ENCODE measurements at regions not wholly inside any gene's neighbourhood (a gene's known extent, or its start where the extent isn't known, plus 50 kb on each side); places are given as distances from the start of the nearest gene placed in this dataset.
"Not testable (repeated sequence)": the region's sequence is repeated elsewhere in the genome, so short reads cannot be mapped to it uniquely, and the experiment has no call there.

DNA sequence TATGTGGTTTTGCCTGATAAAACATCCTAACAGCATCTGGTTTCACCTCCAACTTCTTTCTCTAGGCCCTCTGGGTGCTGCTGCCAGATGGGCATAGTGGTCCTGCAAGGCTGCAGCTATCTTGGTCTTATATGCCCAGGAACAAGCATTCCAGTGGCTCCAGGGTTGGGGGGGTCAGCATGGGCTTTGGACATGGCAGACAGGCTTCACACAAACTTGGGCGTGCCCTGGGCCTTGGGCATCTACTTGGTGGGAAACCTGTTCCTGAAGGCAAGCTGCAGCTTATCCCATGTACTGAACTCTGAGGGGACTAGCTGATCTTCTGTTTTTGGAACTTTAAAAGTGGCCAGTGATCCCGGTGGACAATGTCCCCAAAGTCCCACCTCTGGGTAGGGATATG lies 54.9 kb upstream of the ZNF678 start:
- Mint-ChIP-seq H3K9me3 (no peaks in the 10 kb centered on the region), H3K4me3 (no peak overlapping the region), H3K36me3 (ENCODE audit: low read depth) (no peaks in the 10 kb centered on the region), H3K27ac (no peak overlapping the region), H3K27me3 (no peaks in the 10 kb centered on the region), H3K4me1 (no peaks in the 10 kb centered on the region)
- DNase-seq: no peak
- ChIA-PET CTCF (no interaction called here), POLR2A (no interaction called here)

- H3K4me1 Mint-ChIP-seq; CTCF ChIA-PET; H3K27me3 Mint-ChIP-seq; H3K9me3 Mint-ChIP-seq; DNase-seq; H3K4me3 Mint-ChIP-seq; H3K27ac Mint-ChIP-seq; POLR2A ChIA-PET; H3K36me3 Mint-ChIP-seq (ENCODE audit: low read depth): not testable (repeated sequence)
Measured at GRCh38 chr1:227506490-227507393, 56.6 kb upstream of the ZNF678 start.

DNA sequence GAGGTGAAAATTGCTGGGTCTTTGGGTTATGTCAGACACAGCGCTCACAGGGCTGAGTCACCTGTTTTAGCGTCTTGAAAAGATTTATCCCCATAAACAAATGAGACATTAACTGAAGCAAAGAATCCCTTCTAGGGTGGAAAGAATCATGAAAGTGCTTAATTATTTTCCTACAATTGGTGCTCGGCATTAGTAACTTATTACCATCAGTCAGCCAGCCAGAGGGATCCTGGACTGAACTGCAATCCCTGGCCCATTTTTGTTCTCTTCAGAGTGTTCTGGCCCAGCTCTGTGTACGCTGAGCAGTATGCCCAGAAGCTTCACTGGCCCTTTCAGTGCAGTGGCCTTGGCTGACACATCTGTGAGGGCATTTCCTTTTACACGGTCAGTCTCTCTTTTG lies 67.3 kb upstream of the ZNF678 start:
- H3K4me1 Mint-ChIP-seq; H3K9me3 Mint-ChIP-seq; H3K27ac Mint-ChIP-seq; POLR2A ChIA-PET; H3K27me3 Mint-ChIP-seq; DNase-seq; H3K36me3 Mint-ChIP-seq (ENCODE audit: low read depth); CTCF ChIA-PET; H3K4me3 Mint-ChIP-seq: not testable (repeated sequence)

- not testable (repeated sequence) for DNase-seq
Measured at GRCh38 chr1:227493863-227494551, 69.3 kb upstream of the ZNF678 start.

GRCh38 chr1:227490478-227490877 lies 72.9 kb upstream of the ZNF678 start:
- H3K9me3 Mint-ChIP-seq: no peaks in the 10 kb centered on the region
- DNase-seq: no peak
- no peaks in the 10 kb centered on the region for H3K27me3 Mint-ChIP-seq
- no peak overlapping the region for H3K27ac Mint-ChIP-seq
- ChIA-PET POLR2A (no interaction called here), CTCF (interaction anchor here (0.8 kb wide), 2 partner anchors 9 to 39 kb away, joined by 3 to 4 read pairs; no protein-coding TSS in a partner anchor)
- no peaks in the 10 kb centered on the region for H3K36me3 Mint-ChIP-seq (ENCODE audit: low read depth)
- H3K4me3 Mint-ChIP-seq: no peak overlapping the region
- no peaks in the 10 kb centered on the region for H3K4me1 Mint-ChIP-seq

More at GRCh38 chr1:227493863-227494551, 69.3 kb upstream of the ZNF678 start:
- H3K4me3 Mint-ChIP-seq; POLR2A ChIA-PET; H3K36me3 Mint-ChIP-seq (ENCODE audit: low read depth); H3K4me1 Mint-ChIP-seq; H3K27ac Mint-ChIP-seq; CTCF ChIA-PET; H3K9me3 Mint-ChIP-seq; H3K27me3 Mint-ChIP-seq: not testable (repeated sequence)

DNA sequence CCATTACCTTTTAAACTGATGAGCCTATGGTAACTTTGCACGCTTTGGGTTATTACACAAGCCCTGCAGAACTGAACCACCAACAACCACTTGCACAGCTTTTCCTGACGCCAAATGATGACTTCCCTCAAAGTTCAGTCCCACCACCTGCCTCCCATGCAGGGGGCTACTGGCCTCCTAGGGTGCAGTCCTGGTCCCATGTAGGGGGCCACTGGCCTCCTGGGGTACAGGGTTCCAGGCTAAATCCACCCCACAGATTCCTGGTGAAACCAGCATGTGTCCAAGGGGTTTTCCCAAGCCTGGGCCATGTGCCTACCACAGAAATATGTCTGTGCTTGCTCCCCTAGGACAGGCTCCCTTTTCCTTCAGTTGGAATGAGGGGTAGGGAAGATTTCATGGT lies 73.4 kb upstream of the ZNF678 start:
- no peak overlapping the region for H3K27ac Mint-ChIP-seq
- no peak for DNase-seq
- ChIA-PET CTCF (interaction anchor here (0.8 kb wide), 2 partner anchors 8 to 39 kb away, joined by 3 to 4 read pairs; no protein-coding TSS in a partner anchor), POLR2A (no interaction called here)
- no peaks in the 10 kb centered on the region for H3K4me1 Mint-ChIP-seq
- no peaks in the 10 kb centered on the region for H3K36me3 Mint-ChIP-seq (ENCODE audit: low read depth)
- no peaks in the 10 kb centered on the region for H3K9me3 Mint-ChIP-seq
- H3K4me3 Mint-ChIP-seq: no peak overlapping the region
- no peaks in the 10 kb centered on the region for H3K27me3 Mint-ChIP-seq

DNA sequence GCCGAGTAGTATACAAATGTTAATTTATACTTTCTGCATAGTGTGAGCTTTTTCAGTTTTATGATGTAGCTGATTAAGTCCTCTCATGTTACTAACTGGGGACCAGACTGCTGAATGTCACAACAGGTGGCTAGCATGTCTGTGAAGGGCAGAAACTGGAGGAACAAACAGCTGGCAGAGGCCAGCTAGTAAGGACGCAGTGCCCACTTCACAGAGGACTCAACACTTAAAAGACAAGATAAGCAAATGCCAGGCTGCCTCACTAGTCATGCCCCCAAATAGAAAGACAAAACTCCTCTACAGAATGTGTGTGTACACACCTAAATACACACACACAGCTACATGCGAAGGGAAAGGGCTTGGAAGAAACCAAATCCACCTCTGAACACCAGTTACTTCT lies 73.8 kb upstream of the ZNF678 start:
- ChIA-PET CTCF (no interaction called here), POLR2A (no interaction called here)
- Mint-ChIP-seq H3K9me3 (no peaks in the 10 kb centered on the region), H3K4me3 (no peak overlapping the region), H3K27me3 (peaks cover 2% of the 10 kb centered on the region), H3K27ac (no peak overlapping the region), H3K4me1 (no peaks in the 10 kb centered on the region), H3K36me3 (ENCODE audit: low read depth) (no peaks in the 10 kb centered on the region)
- DNase-seq: no peak

- H3K36me3 Mint-ChIP-seq (ENCODE audit: low read depth): no peaks in the 10 kb centered on the region
- H3K9me3 Mint-ChIP-seq: no peaks in the 10 kb centered on the region
- H3K27me3 Mint-ChIP-seq: peaks cover 7% of the 10 kb centered on the region
- no peak overlapping the region for H3K4me3 Mint-ChIP-seq
- H3K27ac Mint-ChIP-seq: no peak overlapping the region
- no peak for DNase-seq
- H3K4me1 Mint-ChIP-seq: no peaks in the 10 kb centered on the region
- ChIA-PET POLR2A (no interaction called here), CTCF (no interaction called here)
Measured at GRCh38 chr1:227487606-227488005, 75.8 kb upstream of the ZNF678 start.

DNA sequence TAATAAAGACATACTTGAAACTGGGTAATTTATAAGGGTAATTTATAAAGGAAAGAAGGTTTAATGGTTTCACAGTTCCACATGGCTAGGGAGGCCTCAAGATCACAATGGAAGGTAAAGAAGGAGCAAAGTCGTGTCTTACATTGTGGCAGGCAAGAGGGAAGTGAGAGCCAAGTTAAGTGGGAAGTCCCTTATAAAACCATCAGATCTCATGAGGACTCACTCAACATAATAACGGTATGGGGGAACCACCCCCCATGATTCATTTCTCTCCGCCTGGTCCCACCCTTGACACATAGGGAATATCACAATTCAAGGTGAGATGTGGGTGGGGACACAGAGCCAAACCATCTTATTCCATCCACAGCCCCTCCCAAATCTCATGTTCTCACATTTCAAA lies 76.8 kb upstream of the ZNF678 start:
- H3K4me1 Mint-ChIP-seq: no peaks in the 10 kb centered on the region
- no peak for DNase-seq

GRCh38 chr1:227482023-227482299 lies 81.4 kb upstream of the ZNF678 start:
- ChIA-PET POLR2A (no interaction called here), CTCF (interaction anchor here (1.1 to 1.5 kb wide), 3 partner anchors 8 to 472 kb away, joined by 3 to 4 read pairs (median 3); partner anchors contain the start of gene WNT9A)
- Mint-ChIP-seq H3K27ac (no peak overlapping the region), H3K4me1 (no peaks in the 10 kb centered on the region), H3K36me3 (ENCODE audit: low read depth) (no peaks in the 10 kb centered on the region), H3K4me3 (no peak overlapping the region), H3K27me3 (peaks cover 31% of the 10 kb centered on the region), H3K9me3 (no peaks in the 10 kb centered on the region)
- DNase-seq: no peak

More for the DNA sequence above, 76.8 kb upstream of the ZNF678 start:
- H3K9me3 Mint-ChIP-seq: no peaks in the 10 kb centered on the region
- CTCF ChIA-PET: no interaction called here
- H3K27ac Mint-ChIP-seq: no peak overlapping the region
- no peaks in the 10 kb centered on the region for H3K36me3 Mint-ChIP-seq (ENCODE audit: low read depth)
- POLR2A ChIA-PET: no interaction called here
- H3K27me3 Mint-ChIP-seq: peaks cover 8% of the 10 kb centered on the region
- no peak overlapping the region for H3K4me3 Mint-ChIP-seq

- H3K4me1 Mint-ChIP-seq; POLR2A ChIA-PET; CTCF ChIA-PET; H3K27ac Mint-ChIP-seq; H3K9me3 Mint-ChIP-seq; DNase-seq; H3K4me3 Mint-ChIP-seq; H3K36me3 Mint-ChIP-seq (ENCODE audit: low read depth): not testable (repeated sequence)
- peaks cover 30% of the 10 kb centered on the region for H3K27me3 Mint-ChIP-seq
Measured at GRCh38 chr1:227474072-227474471, 89.3 kb upstream of the ZNF678 start.

- DNase-seq: no peak
- H3K36me3 Mint-ChIP-seq (ENCODE audit: low read depth): no peaks in the 10 kb centered on the region
- CTCF ChIA-PET: interaction anchor here (0.6 kb wide), 2 partner anchors 11 to 590 kb away, joined by 4 to 5 read pairs; no protein-coding TSS in a partner anchor
- H3K27ac Mint-ChIP-seq: no peak overlapping the region
- peaks cover 23% of the 10 kb centered on the region for H3K27me3 Mint-ChIP-seq
- no peak overlapping the region for H3K4me3 Mint-ChIP-seq
- POLR2A ChIA-PET: interaction anchor here (0.6 kb wide), 1 partner anchor 247 kb away, joined by 5 read pairs; no protein-coding TSS in a partner anchor
- no peaks in the 10 kb centered on the region for H3K4me1 Mint-ChIP-seq
- peaks cover 3% of the 10 kb centered on the region for H3K9me3 Mint-ChIP-seq
Measured at GRCh38 chr1:227472772-227473171, 90.6 kb upstream of the ZNF678 start.

GRCh38 chr1:227470688-227471087 lies 92.7 kb upstream of the ZNF678 start:
- no peak overlapping the region for H3K4me3 Mint-ChIP-seq
- POLR2A ChIA-PET: no interaction called here
- H3K27ac Mint-ChIP-seq: no peak overlapping the region
- peaks cover 5% of the 10 kb centered on the region for H3K27me3 Mint-ChIP-seq
- peaks cover 3% of the 10 kb centered on the region for H3K9me3 Mint-ChIP-seq
- CTCF ChIA-PET: interaction anchor here (0.6 to 1.0 kb wide), 3 partner anchors 51 to 519 kb away, joined by 3 read pairs; no protein-coding TSS in a partner anchor
- no peaks in the 10 kb centered on the region for H3K4me1 Mint-ChIP-seq
- no peak for DNase-seq
- no peaks in the 10 kb centered on the region for H3K36me3 Mint-ChIP-seq (ENCODE audit: low read depth)

Measured in activated CD4-positive, alpha-beta T cell treated with anti-CD3 and anti-CD28 coated beads, Interleukin-2, amount 10 ng/mL, durations not matched to agents 7 days and 5 days (primary cell).